Effector memory CD8-positive, alpha-beta T cell (primary cell): ENCODE measurements at regions not wholly inside any gene's neighbourhood (a gene's known extent, or its start where the extent isn't known, plus 50 kb on each side); places are given as distances from the start of the nearest gene placed in this dataset.
"Not testable (repeated sequence)": the region's sequence is repeated elsewhere in the genome, so short reads cannot be mapped to it uniquely, and the experiment has no call there.

ENCODE experiments used
- ATAC-seq: fragments of 150-1000 bp; cut with Tn5 transposase; replicated peaks from 2 replicates; pipeline ENCODE4 v1.10.0; 2021; ENCODE audit warnings: mild to moderate bottlenecking, moderate library complexity
- DNase-seq, 3 experiments: peaks; one replicate each; pipeline ENCODE4 v3.0.0; 2021
- H3K27ac Mint-ChIP-seq, 2 donors: one replicate each; pipeline ENCODE4 v1.8.0; 2022; ENCODE audit warnings: mild to moderate bottlenecking in 2 of 2, mixed read lengths in 2 of 2, moderate library complexity in 2 of 2
- H3K27me3 Mint-ChIP-seq, 2 donors: one replicate each; pipeline ENCODE4 v1.8.0; 2022; ENCODE audit warnings: mixed read lengths in 2 of 2
- H3K36me3 Mint-ChIP-seq: one replicate; pipeline ENCODE4 v1.8.0; 2022; ENCODE audit warnings: mild to moderate bottlenecking, moderate library complexity, mixed read lengths; ENCODE audit not compliant: insufficient read depth
- H3K4me1 Mint-ChIP-seq, 2 donors: one replicate each; pipeline ENCODE4 v1.8.0; 2022; ENCODE audit warnings: low read depth in 2 of 2, mixed read lengths in 2 of 2
- H3K4me3 Mint-ChIP-seq, 2 donors: one replicate each; pipeline ENCODE4 v1.8.0; 2022; ENCODE audit warnings: mild to moderate bottlenecking in 2 of 2, mixed read lengths in 2 of 2, moderate library complexity in 2 of 2
- H3K9me3 Mint-ChIP-seq, 2 donors: one replicate each; pipeline ENCODE4 v1.8.0; 2022; ENCODE audit warnings: mixed read lengths in 2 of 2

- Mint-ChIP-seq H3K9me3 (peaks cover 0 to 6% of the 10 kb centered on the region in 2 donors), H3K27me3 (no peaks in the 10 kb centered on the region), H3K4me1 (no peaks in the 10 kb centered on the region), H3K27ac (no peak overlapping the region), H3K36me3 (no peaks in the 10 kb centered on the region), H3K4me3 (no peak overlapping the region)
- DNase-seq (no peak), ATAC-seq (no peak)
These were observed 134.4 kb upstream of the PTBP2 start for GRCh38 chr1:96587222-96587621.

GRCh38 chr1:96588416-96588995 is 133.1 kb upstream of the PTBP2 start:
- no peak overlapping the region for H3K27ac Mint-ChIP-seq
- no peaks in the 10 kb centered on the region for H3K4me1 Mint-ChIP-seq
- H3K4me3 Mint-ChIP-seq, result no peak overlapping the region
- H3K27me3 Mint-ChIP-seq, result no peaks in the 10 kb centered on the region
- H3K9me3 Mint-ChIP-seq, result peaks cover 0 to 12% of the 10 kb centered on the region in 2 donors
- DNase-seq (no peak), ATAC-seq (no peak)
- H3K36me3 Mint-ChIP-seq, result no peaks in the 10 kb centered on the region

- not testable (repeated sequence) for H3K9me3 Mint-ChIP-seq, H3K4me1 Mint-ChIP-seq, H3K27me3 Mint-ChIP-seq, ATAC-seq, H3K36me3 Mint-ChIP-seq, H3K4me3 Mint-ChIP-seq, H3K27ac Mint-ChIP-seq, DNase-seq
These were observed 126.1 kb upstream of the PTBP2 start for GRCh38 chr1:96595530-96595929.

GRCh38 chr1:96596226-96596922 is 125.2 kb upstream of the PTBP2 start:
- H3K4me3 Mint-ChIP-seq, result no peak overlapping the region
- H3K4me1 Mint-ChIP-seq, result no peaks in the 10 kb centered on the region
- H3K9me3 Mint-ChIP-seq, result peaks cover 0 to 7% of the 10 kb centered on the region in 2 donors
- H3K27ac Mint-ChIP-seq, result no peak overlapping the region
- no peaks in the 10 kb centered on the region for H3K27me3 Mint-ChIP-seq
- ATAC-seq (no peak), DNase-seq (no peak)
- H3K36me3 Mint-ChIP-seq, result no peaks in the 10 kb centered on the region

- DNase-seq (no peak), ATAC-seq (no peak)
- no peaks in the 10 kb centered on the region for H3K36me3 Mint-ChIP-seq
- H3K4me1 Mint-ChIP-seq, result no peaks in the 10 kb centered on the region
- no peaks in the 10 kb centered on the region for H3K27me3 Mint-ChIP-seq
- peaks cover 0 to 7% of the 10 kb centered on the region in 2 donors for H3K9me3 Mint-ChIP-seq
- no peak overlapping the region for H3K27ac Mint-ChIP-seq
- H3K4me3 Mint-ChIP-seq, result no peak overlapping the region
These were observed 124.4 kb upstream of the PTBP2 start for GRCh38 chr1:96597218-96597617.

GRCh38 chr1:96598416-96599168 is 123.0 kb upstream of the PTBP2 start:
- DNase-seq (no peak), ATAC-seq (no peak)
- Mint-ChIP-seq H3K27me3 (no peaks in the 10 kb centered on the region), H3K27ac (no peak overlapping the region), H3K4me3 (no peak overlapping the region), H3K36me3 (no peaks in the 10 kb centered on the region), H3K4me1 (no peaks in the 10 kb centered on the region), H3K9me3 (no peaks in the 10 kb centered on the region)

GRCh38 chr1:96604620-96605019 is 117.0 kb upstream of the PTBP2 start:
- H3K4me1 Mint-ChIP-seq, H3K4me3 Mint-ChIP-seq, H3K36me3 Mint-ChIP-seq, H3K9me3 Mint-ChIP-seq, H3K27me3 Mint-ChIP-seq, DNase-seq, H3K27ac Mint-ChIP-seq, ATAC-seq: not testable (repeated sequence)

- H3K27ac Mint-ChIP-seq, H3K9me3 Mint-ChIP-seq, H3K4me1 Mint-ChIP-seq, ATAC-seq, H3K4me3 Mint-ChIP-seq, H3K36me3 Mint-ChIP-seq, DNase-seq: not testable (repeated sequence)
- H3K27me3 Mint-ChIP-seq, result peaks cover 7 to 18% of the 10 kb centered on the region in 2 donors
These were observed 104.2 kb upstream of the PTBP2 start for GRCh38 chr1:96617375-96617774.

- Mint-ChIP-seq H3K27me3 (peaks cover 5 to 16% of the 10 kb centered on the region in 2 donors), H3K4me1 (no peaks in the 10 kb centered on the region), H3K4me3 (no peak overlapping the region), H3K27ac (no peak overlapping the region), H3K36me3 (peaks cover 2% of the 10 kb centered on the region), H3K9me3 (no peaks in the 10 kb centered on the region)
- no peak for ATAC-seq
- no peak for DNase-seq
These were observed 89.4 kb upstream of the PTBP2 start for GRCh38 chr1:96632045-96632664.

- no peaks in the 10 kb centered on the region for H3K4me1 Mint-ChIP-seq
- H3K9me3 Mint-ChIP-seq, result no peaks in the 10 kb centered on the region
- H3K27ac Mint-ChIP-seq, result no peak overlapping the region
- H3K27me3 Mint-ChIP-seq, result peaks cover 5 to 8% of the 10 kb centered on the region in 2 donors
- peaks cover 2% of the 10 kb centered on the region for H3K36me3 Mint-ChIP-seq
- ATAC-seq (no peak), DNase-seq (no peak)
- no peak overlapping the region for H3K4me3 Mint-ChIP-seq
These were observed 87.9 kb upstream of the PTBP2 start for GRCh38 chr1:96633695-96634094.

- ATAC-seq (no peak), DNase-seq (no peak)
- Mint-ChIP-seq H3K27me3 (peaks cover 5 to 8% of the 10 kb centered on the region in 2 donors), H3K36me3 (peaks cover 2% of the 10 kb centered on the region), H3K4me1 (no peaks in the 10 kb centered on the region), H3K4me3 (no peak overlapping the region), H3K27ac (no peak overlapping the region), H3K9me3 (no peaks in the 10 kb centered on the region)
These were observed 86.7 kb upstream of the PTBP2 start for GRCh38 chr1:96634883-96635282.

GRCh38 chr1:96641282-96641681 is 80.3 kb upstream of the PTBP2 start:
- ATAC-seq (no peak), DNase-seq (no peak)
- no peaks in the 10 kb centered on the region for H3K4me1 Mint-ChIP-seq
- H3K4me3 Mint-ChIP-seq, result no peak overlapping the region
- no peaks in the 10 kb centered on the region for H3K9me3 Mint-ChIP-seq
- H3K27ac Mint-ChIP-seq, result no peak overlapping the region
- peaks cover 6 to 11% of the 10 kb centered on the region in 2 donors for H3K27me3 Mint-ChIP-seq
- H3K36me3 Mint-ChIP-seq, result no peaks in the 10 kb centered on the region

- H3K4me3 Mint-ChIP-seq, result no peak overlapping the region
- H3K27ac Mint-ChIP-seq, result no peak overlapping the region
- no peak for DNase-seq
- no peaks in the 10 kb centered on the region for H3K36me3 Mint-ChIP-seq
- peaks cover 6 to 11% of the 10 kb centered on the region in 2 donors for H3K27me3 Mint-ChIP-seq
- ATAC-seq, result no peak
- H3K4me1 Mint-ChIP-seq, result no peaks in the 10 kb centered on the region
- no peaks in the 10 kb centered on the region for H3K9me3 Mint-ChIP-seq
These were observed 78.1 kb upstream of the PTBP2 start for GRCh38 chr1:96643519-96643918.
